Natural killer cell treated with Interleukin-12 subunit alpha and Interleukin-12 subunit beta and Interleukin-15 and Interleukin-18, amount 100 ng/mL, for 72 hours (primary cell): ENCODE measurements at regions not wholly inside any gene's neighbourhood (a gene's known extent, or its start where the extent isn't known, plus 50 kb on each side); places are given as distances from the start of the nearest gene placed in this dataset.
A peak's percentile ranks its signal among the peaks of the same experiment; 100 is the strongest.

Source experiments
- ATAC-seq, 2 donors: fragments of 150-1000 bp; cut with Tn5 transposase in 1 of 2; sonication (Bioruptor Pico), chemical (Tn5 transposase) in 1 of 2; 2 replicates each; pipeline ENCODE4 v1.10.0; 2021
- DNase-seq: peaks from one replicate; pipeline ENCODE4 v3.0.0; 2022; ENCODE audit warnings: low spot score
- H3K27ac Mint-ChIP-seq, 2 donors: 1 replicate in 1 of 2; 2 replicates in 1 of 2; pipeline ENCODE4 v1.8.0; 2022; ENCODE audit warnings: mixed read lengths in 2 of 2, mild to moderate bottlenecking in 1 of 2, moderate library complexity in 1 of 2
- H3K27me3 Mint-ChIP-seq, 2 donors: 1 replicate in 1 of 2; 2 replicates in 1 of 2; pipeline ENCODE4 v1.8.0; 2022; ENCODE audit warnings: mixed read lengths in 2 of 2
- H3K36me3 Mint-ChIP-seq: one replicate; pipeline ENCODE4 v1.8.0; 2022; ENCODE audit warnings: mixed read lengths
- H3K4me1 Mint-ChIP-seq, 2 donors: 1 replicate in 1 of 2; 2 replicates in 1 of 2; pipeline ENCODE4 v1.8.0; 2022; ENCODE audit warnings: low read depth in 2 of 2, mixed read lengths in 2 of 2, mild to moderate bottlenecking in 1 of 2
- H3K4me3 Mint-ChIP-seq: one replicate; pipeline ENCODE4 v1.8.0; 2022; ENCODE audit warnings: mixed read lengths
- H3K9me3 Mint-ChIP-seq: 2 replicates; pipeline ENCODE4 v1.8.0; 2022; ENCODE audit warnings: mixed read lengths

GRCh38 chr19:56927791-56928207 is 87.3 kb upstream of the PEG3 start:
- Mint-ChIP-seq H3K27ac (no peak overlapping the region), H3K4me1 (no peaks in the 10 kb centered on the region), H3K4me3 (no peak overlapping the region), H3K9me3 (peaks cover 20% of the 10 kb centered on the region), H3K27me3 (no peaks in the 10 kb centered on the region), H3K36me3 (peaks cover 23% of the 10 kb centered on the region)
- ATAC-seq (no peak), DNase-seq (no peak)

GRCh38 chr19:56930647-56931535 is 90.4 kb upstream of the PEG3 start:
- no peak overlapping the region for H3K4me3 Mint-ChIP-seq
- no peaks in the 10 kb centered on the region for H3K4me1 Mint-ChIP-seq
- DNase-seq, result no peak
- ATAC-seq, result no peak
- no peaks in the 10 kb centered on the region for H3K27me3 Mint-ChIP-seq
- peaks cover 14% of the 10 kb centered on the region for H3K36me3 Mint-ChIP-seq
- no peak overlapping the region for H3K27ac Mint-ChIP-seq
- peaks cover 20% of the 10 kb centered on the region for H3K9me3 Mint-ChIP-seq

- ATAC-seq (no peak), DNase-seq (no peak)
- H3K4me3 Mint-ChIP-seq, result no peak overlapping the region
- H3K4me1 Mint-ChIP-seq, result no peaks in the 10 kb centered on the region
- H3K36me3 Mint-ChIP-seq, result peaks cover 16% of the 10 kb centered on the region
- H3K27me3 Mint-ChIP-seq, result no peaks in the 10 kb centered on the region
- H3K27ac Mint-ChIP-seq, result no peak overlapping the region
- H3K9me3 Mint-ChIP-seq, result peaks cover 13% of the 10 kb centered on the region
Observed at GRCh38 chr19:56933014-56933705, 92.6 kb upstream of the PEG3 start.

- Mint-ChIP-seq H3K4me3 (no peak overlapping the region), H3K4me1 (no peaks in the 10 kb centered on the region), H3K27ac (no peak overlapping the region), H3K27me3 (no peaks in the 10 kb centered on the region), H3K9me3 (peaks cover 19% of the 10 kb centered on the region), H3K36me3 (peaks cover 19% of the 10 kb centered on the region)
- no peak for ATAC-seq
- DNase-seq, result no peak
Observed at GRCh38 chr19:56934438-56935090, 94.0 kb upstream of the PEG3 start.

- no peaks in the 10 kb centered on the region for H3K4me1 Mint-ChIP-seq
- H3K27ac Mint-ChIP-seq, result no peak overlapping the region
- DNase-seq (no peak), ATAC-seq (no peak)
- no peaks in the 10 kb centered on the region for H3K27me3 Mint-ChIP-seq
- H3K9me3 Mint-ChIP-seq, result peaks cover 19% of the 10 kb centered on the region
- no peak overlapping the region for H3K4me3 Mint-ChIP-seq
- peaks cover 33% of the 10 kb centered on the region for H3K36me3 Mint-ChIP-seq
Observed at GRCh38 chr19:56939951-56940350, 99.4 kb upstream of the PEG3 start.

- peak; percentile 69 to 76 for ATAC-seq
- Mint-ChIP-seq H3K36me3 (peaks cover 27% of the 10 kb centered on the region), H3K27ac (no peak overlapping the region), H3K4me3 (no peak overlapping the region), H3K4me1 (no peaks in the 10 kb centered on the region), H3K9me3 (peaks cover 20% of the 10 kb centered on the region), H3K27me3 (no peaks in the 10 kb centered on the region)
- peak; percentile 73 for DNase-seq
Observed at GRCh38 chr19:56942756-56943155, 102.2 kb upstream of the PEG3 start.

- Mint-ChIP-seq H3K27ac (no peak overlapping the region), H3K9me3 (peaks cover 13% of the 10 kb centered on the region), H3K4me3 (no peak overlapping the region), H3K36me3 (peaks cover 17% of the 10 kb centered on the region), H3K4me1 (no peaks in the 10 kb centered on the region), H3K27me3 (no peaks in the 10 kb centered on the region)
- ATAC-seq (no peak), DNase-seq (no peak)
Observed at GRCh38 chr19:56946159-56946558, 105.6 kb upstream of the PEG3 start.

GRCh38 chr19:56947206-56947605 is 106.7 kb upstream of the PEG3 start:
- Mint-ChIP-seq H3K27me3 (no peaks in the 10 kb centered on the region), H3K4me3 (no peak overlapping the region), H3K9me3 (peaks cover 13% of the 10 kb centered on the region), H3K36me3 (peaks cover 17% of the 10 kb centered on the region), H3K4me1 (no peaks in the 10 kb centered on the region), H3K27ac (no peak overlapping the region)
- DNase-seq, result no peak
- no peak for ATAC-seq

GRCh38 chr19:56949626-56950025 is 109.1 kb upstream of the PEG3 start:
- H3K4me3 Mint-ChIP-seq, result no peak overlapping the region
- ATAC-seq (no peak), DNase-seq (no peak)
- H3K4me1 Mint-ChIP-seq, result no peaks in the 10 kb centered on the region
- no peak overlapping the region for H3K27ac Mint-ChIP-seq
- peaks cover 14% of the 10 kb centered on the region for H3K9me3 Mint-ChIP-seq
- H3K36me3 Mint-ChIP-seq, result peaks cover 19% of the 10 kb centered on the region
- no peaks in the 10 kb centered on the region for H3K27me3 Mint-ChIP-seq

- Mint-ChIP-seq H3K27ac (no peak overlapping the region), H3K4me3 (no peak overlapping the region), H3K9me3 (peaks cover 19% of the 10 kb centered on the region), H3K4me1 (no peaks in the 10 kb centered on the region), H3K36me3 (peaks cover 20% of the 10 kb centered on the region), H3K27me3 (no peaks in the 10 kb centered on the region)
- no peak for DNase-seq
- no peak for ATAC-seq
Observed at GRCh38 chr19:56951672-56952071, 111.1 kb upstream of the PEG3 start.

- H3K4me1 Mint-ChIP-seq, result no peaks in the 10 kb centered on the region
- no peak for ATAC-seq
- peaks cover 24% of the 10 kb centered on the region for H3K9me3 Mint-ChIP-seq
Observed at GRCh38 chr19:56953470-56953869, 112.9 kb upstream of the PEG3 start.

GRCh38 chr19:56955637-56956216 is 115.2 kb upstream of the PEG3 start:
- no peak overlapping the region for H3K4me3 Mint-ChIP-seq
- peaks cover 29% of the 10 kb centered on the region for H3K9me3 Mint-ChIP-seq
- no peaks in the 10 kb centered on the region for H3K4me1 Mint-ChIP-seq
- DNase-seq, result no peak
- no peaks in the 10 kb centered on the region for H3K27me3 Mint-ChIP-seq
- ATAC-seq, result no peak
- no peak overlapping the region for H3K27ac Mint-ChIP-seq
- peaks cover 25% of the 10 kb centered on the region for H3K36me3 Mint-ChIP-seq

More at GRCh38 chr19:56953470-56953869, 112.9 kb upstream of the PEG3 start:
- DNase-seq, result no peak
- H3K27ac Mint-ChIP-seq, result no peak overlapping the region
- H3K4me3 Mint-ChIP-seq, result no peak overlapping the region
- no peaks in the 10 kb centered on the region for H3K27me3 Mint-ChIP-seq
- peaks cover 25% of the 10 kb centered on the region for H3K36me3 Mint-ChIP-seq

GRCh38 chr19:56956503-56957226 is 116.1 kb upstream of the PEG3 start:
- Mint-ChIP-seq H3K4me3 (no peak overlapping the region), H3K36me3 (peaks cover 25% of the 10 kb centered on the region), H3K27ac (no peak overlapping the region), H3K9me3 (peaks cover 26% of the 10 kb centered on the region), H3K4me1 (no peaks in the 10 kb centered on the region), H3K27me3 (no peaks in the 10 kb centered on the region)
- DNase-seq (no peak), ATAC-seq (no peak)
